Pancreas (tissue), 10 donors: ENCODE measurements at regions not wholly inside any gene's neighbourhood (a gene's known extent, or its start where the extent isn't known, plus 50 kb on each side); places are given as distances from the start of the nearest gene placed in this dataset.

Source experiments
- ATAC-seq, 4 donors: fragments of 200-7000 bp; cut with Tn5 transposase; one replicate each; pipeline versions ENCODE4 v1.8.0 to v1.9.1; 2020; ENCODE audit warnings: mild to moderate bottlenecking in 4 of 4, moderate library complexity in 4 of 4
- DNase-seq, 6 donors: peaks; one replicate each; pipeline ENCODE4 v3.0.0-alpha.2; 2020
- FAIRE-seq: peaks from 2 replicates; lab custom pipeline; 2012; peaks lifted over from hg19 to GRCh38; lab: Jason Lieb, UNC
- H3K27ac ChIP-seq, 4 donors: fragments of 200-600 bp; sonication (generic); 1 replicate in 3 of 4; 2 replicates in 1 of 4; pipeline versions ENCODE4 v1.5.0 to v1.8.0; 2020
- H3K27me3 ChIP-seq, 4 donors: fragments of 200-600 bp; one replicate each; pipeline ENCODE4 v1.8.0; 2021
- H3K36me3 ChIP-seq, 3 donors: fragments of 200-600 bp; sonication (generic) in 1 of 3; one replicate each; pipeline versions ENCODE4 v1.5.0 to v1.8.0; 2020 to 2021
- H3K4me1 ChIP-seq, 3 donors: fragments of 200-600 bp; one replicate each; pipeline ENCODE4 v1.8.0; 2021
- H3K4me3 ChIP-seq, 4 donors: fragments of 200-600 bp; sonication (generic) in 2 of 4; one replicate each; pipeline versions ENCODE4 v1.5.0 to v1.8.0; 2020 to 2021
- H3K9me3 ChIP-seq, 4 donors: fragments of 200-600 bp; one replicate each; pipeline ENCODE4 v1.8.0; 2021
- WGBS, 2 donors: extraction: QIAGEN DNeasy Blood & Tissue Kit; methylation state at CpG; one replicate each; pipeline ENCODE4 v1.1.7; 2013; 5-methylcytosine and 5-hydroxymethylcytosine counted together
- intact Hi-C, 3 donors: fragments of 100-400 bp; cut with DNase I; formaldehyde crosslinking; loops; one replicate each; pipeline versions ENCODE4 v1.11.1 to v1.14.2; 2022
- TF ChIP-seq, protein P1 (sequence below), 4 donors: fragments of 200-600 bp; sonication (generic) in 3 of 4; IDR thresholded peaks; one replicate each; pipeline versions ENCODE4 v1.5.0 to v1.8.0; 2021; ENCODE audit warnings: antibody characterized with exemption in 4 of 4
- donor health status: healthy with polysubstance abuse.
- donor health status: DM: no; HTN: no; CAD: no; lungs with moderate emphysema.
- donor health status: DM: no; HTN: no; CAD: no.
- donor health status: control.
- donor health status: control.
- donor health status: Bipolar disorder and iron deficiency.
- donor health status: DM: yes; HTN: yes; CAD: no.
- donor health status: DM: no; HTN: no; CAD: no.
- donor health status: DM: no; HTN: no; CAD: no.
- donor health status: DM: yes; HTN: yes; CAD: no.

DNA sequence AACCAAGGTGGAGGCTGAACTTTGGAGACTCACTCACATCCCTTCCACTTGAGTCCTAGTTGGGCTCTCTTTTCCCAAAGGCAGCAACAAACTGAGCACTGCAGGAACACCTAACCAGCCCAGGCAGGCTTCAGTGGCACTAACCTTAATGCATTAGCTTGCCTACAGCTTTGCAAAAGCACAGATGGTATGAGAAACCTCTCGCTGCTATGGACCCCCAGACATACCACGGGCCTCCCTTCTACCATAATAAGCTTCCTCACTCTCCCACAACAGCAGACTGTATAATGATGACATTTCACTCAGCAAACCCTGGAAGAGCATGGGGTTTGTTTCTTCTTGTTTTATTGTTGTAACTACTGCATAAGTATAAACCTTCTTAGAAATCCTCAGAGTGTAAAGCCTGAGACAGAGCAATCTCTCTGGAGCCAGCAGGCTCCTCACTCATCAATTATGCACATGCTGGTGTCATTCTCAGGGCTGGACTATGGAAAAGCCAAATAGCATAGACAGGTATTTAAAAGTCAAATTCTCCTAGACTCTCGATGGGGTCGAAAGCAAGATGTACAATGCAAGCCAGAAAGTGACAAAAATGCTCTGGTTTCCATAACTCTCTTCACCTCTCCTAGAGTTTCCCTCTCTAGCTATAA is 167.6 kb downstream of the NXPE2 start:
- 68 to 77% methylated on average over 4 of the region's 4 CpGs for WGBS, 2 donors
- TF ChIP-seq, protein P1, sequence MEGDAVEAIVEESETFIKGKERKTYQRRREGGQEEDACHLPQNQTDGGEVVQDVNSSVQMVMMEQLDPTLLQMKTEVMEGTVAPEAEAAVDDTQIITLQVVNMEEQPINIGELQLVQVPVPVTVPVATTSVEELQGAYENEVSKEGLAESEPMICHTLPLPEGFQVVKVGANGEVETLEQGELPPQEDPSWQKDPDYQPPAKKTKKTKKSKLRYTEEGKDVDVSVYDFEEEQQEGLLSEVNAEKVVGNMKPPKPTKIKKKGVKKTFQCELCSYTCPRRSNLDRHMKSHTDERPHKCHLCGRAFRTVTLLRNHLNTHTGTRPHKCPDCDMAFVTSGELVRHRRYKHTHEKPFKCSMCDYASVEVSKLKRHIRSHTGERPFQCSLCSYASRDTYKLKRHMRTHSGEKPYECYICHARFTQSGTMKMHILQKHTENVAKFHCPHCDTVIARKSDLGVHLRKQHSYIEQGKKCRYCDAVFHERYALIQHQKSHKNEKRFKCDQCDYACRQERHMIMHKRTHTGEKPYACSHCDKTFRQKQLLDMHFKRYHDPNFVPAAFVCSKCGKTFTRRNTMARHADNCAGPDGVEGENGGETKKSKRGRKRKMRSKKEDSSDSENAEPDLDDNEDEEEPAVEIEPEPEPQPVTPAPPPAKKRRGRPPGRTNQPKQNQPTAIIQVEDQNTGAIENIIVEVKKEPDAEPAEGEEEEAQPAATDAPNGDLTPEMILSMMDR (IDR thresholded peaks at IDR 0.05): no peak
- FAIRE-seq: no peak

DNA sequence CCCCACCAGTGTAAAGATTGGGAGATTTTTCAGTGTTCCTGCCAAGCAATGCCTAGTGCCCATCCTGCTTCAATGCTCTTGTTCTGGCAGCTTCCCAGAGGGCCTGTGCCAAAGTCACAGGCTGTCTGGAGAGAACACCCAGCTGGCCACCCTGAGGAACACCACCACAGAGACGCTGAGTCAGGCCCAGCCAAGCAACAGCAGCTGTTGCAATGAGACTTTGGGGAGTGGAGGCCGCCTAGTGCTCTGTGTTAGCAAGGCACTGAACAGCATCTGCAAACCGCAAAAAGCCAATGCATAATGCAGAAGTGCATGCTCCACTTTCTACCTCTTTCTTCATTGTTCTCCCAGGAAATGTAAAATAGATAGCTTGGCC is 168.1 kb downstream of the NXPE2 start:
- no peak for DNase-seq
- Histone ChIP-seq H3K27me3 (no peaks in the 10 kb centered on the region), H3K27ac (no peak overlapping the region), H3K4me1 (no peaks in the 10 kb centered on the region), H3K4me3 (no peak overlapping the region), H3K9me3 (no peaks in the 10 kb centered on the region), H3K36me3 (no peaks in the 10 kb centered on the region)
- WGBS, 2 donors: 50 to 61% methylated on average over 3 of the region's 3 CpGs
- TF ChIP-seq, protein P1 (IDR thresholded peaks at IDR 0.05): no peak
- intact Hi-C loops: no loop called here
- ATAC-seq: peak in 2 of 4 donors; percentile 29 to 52
- no peak for FAIRE-seq

More for the DNA sequence above, 167.6 kb downstream of the NXPE2 start:
- Histone ChIP-seq H3K27ac (no peak overlapping the region), H3K27me3 (no peaks in the 10 kb centered on the region), H3K9me3 (no peaks in the 10 kb centered on the region), H3K36me3 (no peaks in the 10 kb centered on the region), H3K4me3 (no peak overlapping the region), H3K4me1 (no peaks in the 10 kb centered on the region)
- ATAC-seq (no peak), DNase-seq (no peak)
- intact Hi-C loops: no loop called here

DNA sequence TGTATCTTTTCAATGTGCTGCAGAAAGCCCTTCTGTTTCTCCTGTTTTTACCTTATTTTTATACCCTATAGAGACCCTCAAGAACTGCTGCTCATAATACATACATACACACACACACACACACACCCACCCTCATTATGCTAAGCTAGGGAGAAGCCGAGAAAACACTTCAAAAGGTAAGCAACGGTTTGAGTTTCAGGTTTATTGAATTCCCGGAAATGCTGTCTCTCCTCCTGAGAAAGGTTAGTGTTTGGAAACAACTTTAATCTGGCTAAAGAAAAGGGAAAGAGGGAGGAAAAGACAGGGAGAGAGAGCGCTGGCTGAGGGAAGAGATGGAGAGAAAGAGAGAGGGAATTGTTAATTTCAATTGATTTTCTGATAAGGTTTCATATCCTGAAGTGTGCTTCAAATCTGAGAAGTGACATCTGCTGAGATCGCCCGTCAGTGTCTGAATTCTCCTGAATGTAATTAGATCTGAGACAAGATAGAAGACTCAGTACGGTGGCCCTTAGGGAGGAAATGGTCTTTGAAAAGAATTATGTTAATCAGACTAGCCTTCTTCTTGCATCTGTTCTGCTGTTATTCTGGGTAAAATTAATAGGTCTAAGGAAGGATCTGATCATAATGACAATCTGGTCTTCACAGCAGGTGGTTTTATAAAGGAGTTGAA is 169.1 kb downstream of the NXPE2 start:
- Histone ChIP-seq H3K27ac (no peak overlapping the region), H3K4me3 (no peak overlapping the region), H3K4me1 (no peaks in the 10 kb centered on the region), H3K9me3 (no peaks in the 10 kb centered on the region), H3K36me3 (no peaks in the 10 kb centered on the region), H3K27me3 (no peaks in the 10 kb centered on the region)
- no peak for FAIRE-seq
- ATAC-seq: no peak
- no peak for DNase-seq
- intact Hi-C loops: no loop called here
- TF ChIP-seq, protein P1 (IDR thresholded peaks at IDR 0.05): no peak
- 15 to 16% methylated on average over 7 of the region's 7 CpGs for WGBS, 2 donors

DNA sequence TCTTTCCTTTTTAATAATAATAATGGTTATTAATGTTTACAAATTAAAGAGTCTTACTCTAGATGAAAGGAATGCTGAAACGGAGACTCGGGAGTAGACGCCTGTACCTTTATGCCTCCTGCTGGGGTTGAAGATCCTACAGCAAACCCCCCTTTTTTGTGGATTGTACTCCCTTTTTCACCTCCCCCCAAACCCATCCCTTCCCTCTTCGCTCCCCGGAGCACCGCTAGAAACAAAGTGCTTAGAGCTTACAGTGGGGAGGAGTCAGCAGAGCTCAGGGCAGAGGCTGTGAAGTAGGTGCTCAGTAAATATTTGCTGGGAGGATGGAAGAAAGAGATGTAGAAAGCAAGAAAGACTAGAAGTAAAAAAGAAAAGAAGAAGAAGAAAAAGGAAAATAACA is 169.7 kb downstream of the NXPE2 start:
- FAIRE-seq (no peak), DNase-seq (no peak), ATAC-seq (no peak)
- Histone ChIP-seq H3K4me1 (no peaks in the 10 kb centered on the region), H3K27me3 (no peaks in the 10 kb centered on the region), H3K27ac (no peak overlapping the region), H3K9me3 (no peaks in the 10 kb centered on the region), H3K36me3 (no peaks in the 10 kb centered on the region), H3K4me3 (no peak overlapping the region)
- TF ChIP-seq, protein P1 (IDR thresholded peaks at IDR 0.05): no peak
- intact Hi-C loops: no loop called here
- 16 to 21% methylated on average over 6 of the region's 6 CpGs for WGBS, 2 donors

DNA sequence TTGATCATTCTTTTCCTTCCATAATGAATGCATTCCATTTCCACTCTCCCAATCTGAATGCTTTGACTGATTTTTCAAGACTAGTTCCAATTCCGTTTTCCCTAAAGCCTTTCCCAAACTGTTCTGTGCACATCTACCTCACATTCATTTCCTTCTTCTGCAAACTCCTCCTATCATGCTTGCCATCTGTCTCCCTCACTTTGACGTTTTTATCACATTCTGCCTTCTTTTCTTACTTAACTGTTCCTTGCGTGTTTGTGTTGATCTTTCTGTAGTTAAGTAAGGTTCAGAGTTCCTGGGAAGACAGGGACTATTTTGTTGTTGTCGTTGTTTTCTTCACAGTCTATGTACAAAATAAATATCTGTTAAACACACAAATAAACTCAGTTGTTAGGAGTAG is 179.0 kb downstream of the NXPE2 start:
- intact Hi-C loops: no loop called here
- Histone ChIP-seq H3K4me3 (no peak overlapping the region), H3K9me3 (no peaks in the 10 kb centered on the region), H3K36me3 (no peaks in the 10 kb centered on the region), H3K27ac (no peak overlapping the region), H3K4me1 (no peaks in the 10 kb centered on the region), H3K27me3 (no peaks in the 10 kb centered on the region)
- FAIRE-seq: no peak
- WGBS, 2 donors: 30 to 33% methylated on average over 4 of the region's 4 CpGs
- no peak for DNase-seq
- ATAC-seq: no peak
- TF ChIP-seq, protein P1 (IDR thresholded peaks at IDR 0.05): no peak
